ENCODE measurements at regions not wholly inside any gene's neighbourhood (a gene's known extent, or its start where the extent isn't known, plus 50 kb on each side); places are given as distances from the start of the nearest gene placed in this dataset.
A peak's percentile ranks its signal among the peaks of the same experiment; 100 is the strongest.

DNA sequence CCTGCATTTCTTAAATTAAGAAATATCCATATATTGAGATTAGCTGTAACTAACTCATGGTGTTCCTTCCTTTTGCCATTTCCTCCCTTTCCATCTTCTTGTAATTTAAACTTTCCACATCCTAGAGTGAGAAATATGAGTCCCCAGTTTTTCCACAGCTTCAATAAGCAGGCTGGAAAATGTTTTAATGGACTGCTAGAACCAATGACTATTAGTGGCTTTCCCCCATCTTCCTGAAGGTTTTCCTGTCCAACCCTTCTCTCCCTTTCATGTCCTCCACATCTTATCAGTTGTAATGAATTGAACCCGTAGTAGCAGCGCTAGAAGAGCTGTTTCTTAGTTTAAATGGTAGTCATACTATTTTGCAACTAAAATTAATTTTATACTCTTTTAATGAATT is 145.7 kb downstream of the AHR start:
- peaks cover 6% of the 10 kb centered on the region for H3K4me1 ChIP-seq (ENCODE audit: insufficient read depth, low read length)
- no peak overlapping the region for H3K27ac ChIP-seq (ENCODE audit: low read depth, low read length)

DNA sequence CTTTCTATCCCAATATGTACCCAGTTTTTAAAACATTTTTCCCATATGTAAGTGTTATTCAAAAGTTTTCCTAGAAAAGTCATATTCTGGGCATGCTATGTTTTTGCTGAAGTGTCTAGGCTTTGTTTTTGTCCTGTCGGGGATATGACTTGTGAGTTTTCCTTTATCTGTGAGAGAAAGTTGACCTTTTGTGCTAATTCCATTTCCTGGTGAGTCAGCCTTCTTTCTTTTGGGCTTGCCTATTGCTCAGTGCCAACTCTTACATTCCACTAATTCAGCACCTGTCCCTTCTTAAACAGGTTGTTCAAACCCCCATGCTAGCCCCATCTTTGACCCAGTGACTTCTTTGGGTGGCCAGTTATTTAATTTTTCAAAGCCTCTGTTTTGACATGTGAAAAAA is 146.2 kb downstream of the AHR start:
- no peak overlapping the region for H3K27ac ChIP-seq (ENCODE audit: low read depth, low read length)
- peaks cover 6% of the 10 kb centered on the region for H3K4me1 ChIP-seq (ENCODE audit: insufficient read depth, low read length)
- H3K4me3 ChIP-seq (ENCODE audit: insufficient read depth, low read length), result no peak overlapping the region
- no peaks in the 10 kb centered on the region for H3K27me3 ChIP-seq (ENCODE audit: insufficient read depth, low read length)
- TF ChIP-seq, protein P1, sequence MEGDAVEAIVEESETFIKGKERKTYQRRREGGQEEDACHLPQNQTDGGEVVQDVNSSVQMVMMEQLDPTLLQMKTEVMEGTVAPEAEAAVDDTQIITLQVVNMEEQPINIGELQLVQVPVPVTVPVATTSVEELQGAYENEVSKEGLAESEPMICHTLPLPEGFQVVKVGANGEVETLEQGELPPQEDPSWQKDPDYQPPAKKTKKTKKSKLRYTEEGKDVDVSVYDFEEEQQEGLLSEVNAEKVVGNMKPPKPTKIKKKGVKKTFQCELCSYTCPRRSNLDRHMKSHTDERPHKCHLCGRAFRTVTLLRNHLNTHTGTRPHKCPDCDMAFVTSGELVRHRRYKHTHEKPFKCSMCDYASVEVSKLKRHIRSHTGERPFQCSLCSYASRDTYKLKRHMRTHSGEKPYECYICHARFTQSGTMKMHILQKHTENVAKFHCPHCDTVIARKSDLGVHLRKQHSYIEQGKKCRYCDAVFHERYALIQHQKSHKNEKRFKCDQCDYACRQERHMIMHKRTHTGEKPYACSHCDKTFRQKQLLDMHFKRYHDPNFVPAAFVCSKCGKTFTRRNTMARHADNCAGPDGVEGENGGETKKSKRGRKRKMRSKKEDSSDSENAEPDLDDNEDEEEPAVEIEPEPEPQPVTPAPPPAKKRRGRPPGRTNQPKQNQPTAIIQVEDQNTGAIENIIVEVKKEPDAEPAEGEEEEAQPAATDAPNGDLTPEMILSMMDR (IDR thresholded peaks at IDR 0.05; ENCODE audit: extremely low read depth, low read depth, low read length), result no peak
- no peaks in the 10 kb centered on the region for H3K36me3 ChIP-seq (ENCODE audit: insufficient read depth, low read length)
- peak; percentile 37 for DNase-seq (ENCODE audit: insufficient read length, low spot score, missing footprints)
- no peaks in the 10 kb centered on the region for H3K9me3 ChIP-seq (ENCODE audit: low read depth, low read length)
- H3K4me2 ChIP-seq (ENCODE audit: insufficient read depth, low read length), result no peak overlapping the region
- no peak overlapping the region for H2AFZ ChIP-seq (ENCODE audit: low read length)
- no peaks in the 10 kb centered on the region for H4K20me1 ChIP-seq (ENCODE audit: insufficient read depth, low read length)
- no peaks in the 10 kb centered on the region for H3K79me2 ChIP-seq (ENCODE audit: insufficient read depth, low read length)

More for the DNA sequence above, 145.7 kb downstream of the AHR start:
- H2AFZ ChIP-seq (ENCODE audit: low read length), result no peak overlapping the region
- H3K27me3 ChIP-seq (ENCODE audit: insufficient read depth, low read length), result no peaks in the 10 kb centered on the region
- no peaks in the 10 kb centered on the region for H4K20me1 ChIP-seq (ENCODE audit: insufficient read depth, low read length)
- no peaks in the 10 kb centered on the region for H3K36me3 ChIP-seq (ENCODE audit: insufficient read depth, low read length)
- no peaks in the 10 kb centered on the region for H3K79me2 ChIP-seq (ENCODE audit: insufficient read depth, low read length)
- no peaks in the 10 kb centered on the region for H3K9me3 ChIP-seq (ENCODE audit: low read depth, low read length)
- no peak overlapping the region for H3K4me2 ChIP-seq (ENCODE audit: insufficient read depth, low read length)
- no peak overlapping the region for H3K4me3 ChIP-seq (ENCODE audit: insufficient read depth, low read length)
- TF ChIP-seq, protein P1 (IDR thresholded peaks at IDR 0.05; ENCODE audit: extremely low read depth, low read depth, low read length), result no peak
- DNase-seq (ENCODE audit: insufficient read length, low spot score, missing footprints), result no peak

DNA sequence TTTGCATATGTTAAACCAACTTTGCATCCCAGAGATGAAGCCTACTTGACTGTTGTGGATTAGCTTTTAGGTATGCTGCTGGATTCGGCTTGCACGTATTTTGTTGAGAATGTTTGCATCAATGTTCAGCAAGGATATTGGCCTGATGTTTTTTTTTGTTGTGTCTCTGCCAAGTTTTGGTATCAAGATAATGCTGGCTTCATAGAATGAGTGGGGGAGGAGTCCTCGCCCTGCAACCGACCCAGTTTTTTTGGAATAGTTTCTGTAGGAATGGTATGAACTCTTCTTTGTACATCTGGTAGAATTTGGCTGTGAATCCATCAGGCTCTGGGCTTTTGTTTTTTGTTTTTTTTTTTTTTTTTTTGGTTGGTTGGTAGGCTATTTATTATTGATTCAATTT is 147.9 kb downstream of the AHR start:
- Histone ChIP-seq H3K36me3 (ENCODE audit: insufficient read depth, low read length) (no peaks in the 10 kb centered on the region), H3K27me3 (ENCODE audit: insufficient read depth, low read length) (no peaks in the 10 kb centered on the region), H3K79me2 (ENCODE audit: insufficient read depth, low read length) (no peaks in the 10 kb centered on the region), H3K4me1 (ENCODE audit: insufficient read depth, low read length) (peaks cover 6% of the 10 kb centered on the region), H3K27ac (ENCODE audit: low read depth, low read length) (no peak overlapping the region), H4K20me1 (ENCODE audit: insufficient read depth, low read length) (no peaks in the 10 kb centered on the region), H3K4me2 (ENCODE audit: insufficient read depth, low read length) (no peak overlapping the region), H2AFZ (ENCODE audit: low read length) (no peak overlapping the region), H3K9me3 (ENCODE audit: low read depth, low read length) (no peaks in the 10 kb centered on the region), H3K4me3 (ENCODE audit: insufficient read depth, low read length) (no peak overlapping the region)
- TF ChIP-seq, protein P1 (IDR thresholded peaks at IDR 0.05; ENCODE audit: extremely low read depth, low read depth, low read length), result no peak
- DNase-seq (ENCODE audit: insufficient read length, low spot score, missing footprints), result no peak

DNA sequence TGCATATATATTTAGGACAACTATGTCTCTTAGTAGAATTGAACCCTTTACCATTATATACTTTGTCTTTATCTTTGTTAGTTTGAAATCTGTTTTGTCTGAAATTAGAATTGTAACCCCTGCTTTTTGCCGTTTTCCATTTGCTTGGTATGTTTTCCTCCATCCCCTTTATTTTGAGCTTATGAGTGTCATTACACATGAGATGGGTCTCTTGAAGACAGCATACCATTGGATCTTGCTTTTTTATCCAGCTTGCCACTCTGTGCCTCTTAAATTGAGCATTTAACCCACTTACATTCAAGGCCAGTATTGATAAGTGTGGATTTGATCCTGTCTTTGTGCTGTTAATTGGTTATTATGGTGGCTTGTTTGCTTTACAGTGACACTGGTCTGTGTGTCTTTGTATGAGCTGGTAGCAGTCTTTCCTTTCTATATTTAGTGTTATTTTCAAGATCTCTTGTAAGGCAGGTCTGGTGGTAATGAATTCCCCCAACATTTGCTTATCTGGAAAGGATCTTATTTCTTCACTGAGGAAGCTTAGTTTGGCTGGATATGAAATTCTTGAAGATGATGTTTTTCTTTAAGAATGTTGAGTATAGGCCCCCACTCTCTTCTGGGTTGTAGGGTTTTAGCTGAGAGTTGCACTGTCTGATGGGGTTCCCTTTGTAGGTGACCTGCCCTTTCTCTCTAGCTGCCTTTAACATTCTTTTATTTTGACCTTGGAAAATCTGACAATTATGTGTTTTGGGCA is 149.5 kb downstream of the AHR start:
- H3K4me1 ChIP-seq (ENCODE audit: insufficient read depth, low read length), result peaks cover 6% of the 10 kb centered on the region
- TF ChIP-seq, protein P1 (IDR thresholded peaks at IDR 0.05; ENCODE audit: extremely low read depth, low read depth, low read length), result no peak
- H4K20me1 ChIP-seq (ENCODE audit: insufficient read depth, low read length), result no peaks in the 10 kb centered on the region
- H3K27me3 ChIP-seq (ENCODE audit: insufficient read depth, low read length), result no peaks in the 10 kb centered on the region
- no peaks in the 10 kb centered on the region for H3K79me2 ChIP-seq (ENCODE audit: insufficient read depth, low read length)
- no peaks in the 10 kb centered on the region for H3K9me3 ChIP-seq (ENCODE audit: low read depth, low read length)
- no peak overlapping the region for H2AFZ ChIP-seq (ENCODE audit: low read length)
- H3K4me3 ChIP-seq (ENCODE audit: insufficient read depth, low read length), result no peak overlapping the region
- no peak overlapping the region for H3K27ac ChIP-seq (ENCODE audit: low read depth, low read length)
- no peak for DNase-seq (ENCODE audit: insufficient read length, low spot score, missing footprints)
- no peaks in the 10 kb centered on the region for H3K36me3 ChIP-seq (ENCODE audit: insufficient read depth, low read length)
- H3K4me2 ChIP-seq (ENCODE audit: insufficient read depth, low read length), result no peak overlapping the region
